GM12878 (cell line): ENCODE measurements at regions not wholly inside any gene's neighbourhood (a gene's known extent, or its start where the extent isn't known, plus 50 kb on each side); places are given as distances from the start of the nearest gene placed in this dataset.

Experiments
- ESRRA ChIP-seq: IDR thresholded peaks from 2 replicates; pipeline ENCODE4 v1.6.1; 2012; ENCODE audit warnings: mild to moderate bottlenecking, low read length, improper control_type of control experiment
- FOS ChIP-seq: IDR thresholded peaks from 3 replicates; pipeline ENCODE4 v1.6.1; 2011; ENCODE audit warnings: borderline replicate concordance; ENCODE audit not compliant: insufficient read length; ENCODE audit errors: extremely low read depth
- GABPA ChIP-seq: IDR thresholded peaks from 2 replicates; pipeline ENCODE4 v1.6.1; 2014; ENCODE audit warnings: antibody characterized with exemption, low read depth, mild to moderate bottlenecking, inconsistent platforms
- POLR2AphosphoS2 ChIP-seq: IDR thresholded peaks from 2 replicates; pipeline ENCODE4 v1.6.1; 2011; ENCODE audit warnings: low read depth, mild to moderate bottlenecking, low read length, improper control_type of control experiment, moderate library complexity
- SMAD5 ChIP-seq: IDR thresholded peaks from 2 replicates; pipeline ENCODE4 v1.6.1; 2016; ENCODE audit warnings: antibody characterized with exemption, low read depth
- TF ChIP-seq, protein P1 (sequence below): fragments of 450-650 bp; IDR thresholded peaks from 2 replicates; pipeline ENCODE4 v1.6.1; 2017; ENCODE audit warnings: mild to moderate bottlenecking, moderate library complexity

GRCh38 chr21:43343992-43344886 lies 82.7 kb downstream of the SIK1 start (continued):
- TF ChIP-seq, protein P1, sequence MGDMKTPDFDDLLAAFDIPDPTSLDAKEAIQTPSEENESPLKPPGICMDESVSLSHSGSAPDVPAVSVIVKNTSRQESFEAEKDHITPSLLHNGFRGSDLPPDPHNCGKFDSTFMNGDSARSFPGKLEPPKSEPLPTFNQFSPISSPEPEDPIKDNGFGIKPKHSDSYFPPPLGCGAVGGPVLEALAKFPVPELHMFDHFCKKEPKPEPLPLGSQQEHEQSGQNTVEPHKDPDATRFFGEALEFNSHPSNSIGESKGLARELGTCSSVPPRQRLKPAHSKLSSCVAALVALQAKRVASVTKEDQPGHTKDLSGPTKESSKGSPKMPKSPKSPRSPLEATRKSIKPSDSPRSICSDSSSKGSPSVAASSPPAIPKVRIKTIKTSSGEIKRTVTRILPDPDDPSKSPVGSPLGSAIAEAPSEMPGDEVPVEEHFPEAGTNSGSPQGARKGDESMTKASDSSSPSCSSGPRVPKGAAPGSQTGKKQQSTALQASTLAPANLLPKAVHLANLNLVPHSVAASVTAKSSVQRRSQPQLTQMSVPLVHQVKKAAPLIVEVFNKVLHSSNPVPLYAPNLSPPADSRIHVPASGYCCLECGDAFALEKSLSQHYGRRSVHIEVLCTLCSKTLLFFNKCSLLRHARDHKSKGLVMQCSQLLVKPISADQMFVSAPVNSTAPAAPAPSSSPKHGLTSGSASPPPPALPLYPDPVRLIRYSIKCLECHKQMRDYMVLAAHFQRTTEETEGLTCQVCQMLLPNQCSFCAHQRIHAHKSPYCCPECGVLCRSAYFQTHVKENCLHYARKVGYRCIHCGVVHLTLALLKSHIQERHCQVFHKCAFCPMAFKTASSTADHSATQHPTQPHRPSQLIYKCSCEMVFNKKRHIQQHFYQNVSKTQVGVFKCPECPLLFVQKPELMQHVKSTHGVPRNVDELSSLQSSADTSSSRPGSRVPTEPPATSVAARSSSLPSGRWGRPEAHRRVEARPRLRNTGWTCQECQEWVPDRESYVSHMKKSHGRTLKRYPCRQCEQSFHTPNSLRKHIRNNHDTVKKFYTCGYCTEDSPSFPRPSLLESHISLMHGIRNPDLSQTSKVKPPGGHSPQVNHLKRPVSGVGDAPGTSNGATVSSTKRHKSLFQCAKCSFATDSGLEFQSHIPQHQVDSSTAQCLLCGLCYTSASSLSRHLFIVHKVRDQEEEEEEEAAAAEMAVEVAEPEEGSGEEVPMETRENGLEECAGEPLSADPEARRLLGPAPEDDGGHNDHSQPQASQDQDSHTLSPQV = no peak
- TF ChIP-seq ESRRA = no peak
- no peak for TF ChIP-seq FOS
- no peak for TF ChIP-seq SMAD5
- TF ChIP-seq POLR2AphosphoS2 = no peak
- TF ChIP-seq GABPA = no peak
